ENCODE measurements at regions not wholly inside any gene's neighbourhood (a gene's known extent, or its start where the extent isn't known, plus 50 kb on each side); places are given as distances from the start of the nearest gene placed in this dataset.
"Not testable (repeated sequence)": the region's sequence is repeated elsewhere in the genome, so short reads cannot be mapped to it uniquely, and the experiment has no call there.

GRCh38 chr2:58721912-58722591 is 480.9 kb upstream of the FANCL start:
- DNase-seq, result no peak

- no peak for DNase-seq
These were observed 479.9 kb upstream of the FANCL start for GRCh38 chr2:58720770-58721697.

GRCh38 chr2:58720033-58720769 is 479.1 kb upstream of the FANCL start:
- no peak for DNase-seq

GRCh38 chr2:58715344-58715743 is 474.2 kb upstream of the FANCL start:
- DNase-seq, result no peak

GRCh38 chr2:58714238-58714637 is 473.1 kb upstream of the FANCL start:
- DNase-seq, result no peak

GRCh38 chr2:58710795-58711279 is 469.7 kb upstream of the FANCL start:
- peak in 2 of 3 donors; percentile 5 to 32 for DNase-seq

GRCh38 chr2:58709687-58710354 is 468.7 kb upstream of the FANCL start:
- no peak for DNase-seq

- DNase-seq, result no peak
These were observed 468.1 kb upstream of the FANCL start for GRCh38 chr2:58709274-58709673.

GRCh38 chr2:58708565-58708964 is 467.4 kb upstream of the FANCL start:
- DNase-seq, result no peak

- no peak for DNase-seq
These were observed 461.3 kb upstream of the FANCL start for GRCh38 chr2:58702302-58702885.

GRCh38 chr2:58701688-58702301 is 460.7 kb upstream of the FANCL start:
- no peak for DNase-seq

- DNase-seq, result no peak
These were observed 459.5 kb upstream of the FANCL start for GRCh38 chr2:58700591-58700990.

GRCh38 chr2:58699411-58699810 is 458.3 kb upstream of the FANCL start:
- DNase-seq, result no peak

- DNase-seq, result no peak
These were observed 457.5 kb upstream of the FANCL start for GRCh38 chr2:58698620-58699019.

GRCh38 chr2:58694114-58694513 is 453.0 kb upstream of the FANCL start:
- DNase-seq, result not testable (repeated sequence)

- not testable (repeated sequence) for DNase-seq
These were observed 449.9 kb upstream of the FANCL start for GRCh38 chr2:58691041-58691440.

GRCh38 chr2:58688813-58689212 is 447.7 kb upstream of the FANCL start:
- no peak for DNase-seq

GRCh38 chr2:58686776-58687175 is 445.7 kb upstream of the FANCL start:
- no peak for DNase-seq

GRCh38 chr2:58680755-58681310 is 439.7 kb upstream of the FANCL start:
- DNase-seq, result no peak

- DNase-seq, result no peak
These were observed 436.6 kb upstream of the FANCL start for GRCh38 chr2:58677748-58678147.

All from muscle of back (tissue), 3 donors.